VCaP (cell line): ENCODE measurements at regions not wholly inside any gene's neighbourhood (a gene's known extent, or its start where the extent isn't known, plus 50 kb on each side); places are given as distances from the start of the nearest gene placed in this dataset.

Experiments used
- H3K27ac ChIP-seq: fragments of 450-650 bp; 2 replicates; pipeline ENCODE4 v1.5.1; 2017
- CTCF ChIP-seq: fragments of 450-650 bp; conservative IDR thresholded peaks from 2 replicates; pipeline ENCODE4 v1.5.1; 2017; ENCODE audit warnings: mild to moderate bottlenecking, moderate library complexity

GRCh38 chr2:144990661-144991060 lies 470.7 kb upstream of the ZEB2 start:
- TF ChIP-seq CTCF, result no peak
- no peak overlapping the region for H3K27ac ChIP-seq

- TF ChIP-seq CTCF, result no peak
These were observed 469.8 kb upstream of the ZEB2 start for GRCh38 chr2:144989579-144990270.

GRCh38 chr2:144988591-144988990 lies 468.7 kb upstream of the ZEB2 start:
- H3K27ac ChIP-seq, result no peak overlapping the region
- TF ChIP-seq CTCF, result no peak

More at GRCh38 chr2:144989579-144990270, 469.8 kb upstream of the ZEB2 start:
- no peak overlapping the region for H3K27ac ChIP-seq

- H3K27ac ChIP-seq, result no peak overlapping the region
- TF ChIP-seq CTCF, result no peak
These were observed 466.8 kb upstream of the ZEB2 start for GRCh38 chr2:144986691-144987090.

- TF ChIP-seq CTCF, result no peak
- H3K27ac ChIP-seq, result no peak overlapping the region
These were observed 464.1 kb upstream of the ZEB2 start for GRCh38 chr2:144984038-144984437.

- TF ChIP-seq CTCF, result no peak
These were observed 463.2 kb upstream of the ZEB2 start for GRCh38 chr2:144983107-144983506.

GRCh38 chr2:144982481-144982880 lies 462.6 kb upstream of the ZEB2 start:
- TF ChIP-seq CTCF, result no peak
- no peak overlapping the region for H3K27ac ChIP-seq

More at GRCh38 chr2:144983107-144983506, 463.2 kb upstream of the ZEB2 start:
- H3K27ac ChIP-seq, result no peak overlapping the region
